Epithelial cell of prostate (primary cell): ENCODE measurements at regions not wholly inside any gene's neighbourhood (a gene's known extent, or its start where the extent isn't known, plus 50 kb on each side); places are given as distances from the start of the nearest gene placed in this dataset.
"Not testable (repeated sequence)": the region's sequence is repeated elsewhere in the genome, so short reads cannot be mapped to it uniquely, and the experiment has no call there.

ENCODE experiments used
- DNase-seq: peaks from one replicate; pipeline ENCODE4 v3.0.0-alpha.2; 2011; ENCODE audit warnings: low read depth, low spot score
- H3K27ac ChIP-seq: fragments of 450-650 bp; 2 replicates; pipeline ENCODE4 v1.5.1; 2017; ENCODE audit warnings: mild to moderate bottlenecking

DNA sequence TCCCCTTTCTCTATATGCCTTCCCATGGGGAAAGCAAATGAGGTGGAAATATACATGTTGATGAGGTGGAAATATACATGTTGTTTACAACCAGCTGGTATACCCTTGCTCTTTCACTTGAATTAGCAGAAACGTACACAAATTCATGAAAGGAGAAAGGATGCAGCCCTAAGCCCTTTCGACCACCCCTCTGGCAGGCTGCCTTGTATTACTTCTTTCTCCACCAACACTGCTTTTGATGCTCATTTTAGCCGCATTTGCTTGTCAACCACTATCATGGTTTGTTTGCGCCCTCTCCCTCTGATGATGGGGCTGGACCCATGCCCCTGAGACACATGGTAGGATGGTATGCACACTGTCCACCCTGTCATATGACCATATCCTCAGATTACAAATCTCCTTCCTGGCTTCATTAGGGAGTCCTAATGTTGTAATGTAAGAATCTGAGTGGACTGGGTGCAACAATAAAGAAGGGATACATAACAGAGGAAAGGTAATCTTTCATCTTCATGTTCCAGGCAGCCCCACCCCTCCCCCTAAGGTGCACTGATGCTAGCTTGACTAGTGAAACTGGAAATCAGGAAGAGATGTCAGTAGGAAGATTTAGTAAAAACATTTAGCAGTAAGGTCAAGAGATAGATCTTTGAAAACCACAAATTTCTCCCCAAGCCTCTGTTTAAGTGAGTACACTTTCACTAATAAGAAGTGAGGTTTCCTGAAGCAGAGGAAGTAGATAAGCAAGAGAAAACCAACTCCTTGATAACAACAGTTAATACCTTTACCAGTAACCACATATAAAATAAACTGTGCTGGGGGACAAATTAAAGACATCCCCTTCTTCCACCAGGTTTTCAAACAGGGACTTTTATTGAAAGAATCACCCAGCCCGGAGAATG lies 536.8 kb upstream of the NRP1 start:
- DNase-seq = no peak
- no peak overlapping the region for H3K27ac ChIP-seq

DNA sequence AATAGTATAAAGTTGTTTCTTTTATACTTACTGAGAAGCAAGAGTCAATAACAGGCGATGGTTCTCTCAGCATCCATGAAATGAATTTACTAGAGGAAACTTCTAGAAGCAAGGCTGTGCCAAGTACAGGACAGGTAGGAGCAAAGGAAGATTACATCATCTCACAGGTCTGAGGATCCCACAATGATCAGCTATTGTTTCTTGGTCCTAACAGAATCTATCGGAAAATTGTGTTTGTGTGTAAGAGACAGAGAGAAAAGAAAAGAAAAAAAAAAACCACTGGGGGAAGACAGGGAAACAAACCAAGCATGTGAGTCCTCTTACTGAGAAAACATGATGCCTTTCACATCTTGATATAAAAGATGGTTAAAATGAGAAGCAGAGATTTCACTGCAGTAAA lies 535.0 kb upstream of the NRP1 start:
- no peak for DNase-seq
- no peak overlapping the region for H3K27ac ChIP-seq

- no peak for DNase-seq
- H3K27ac ChIP-seq = no peak overlapping the region
Measured at GRCh38 chr10:33869028-33869427, 534.6 kb upstream of the NRP1 start.

- not testable (repeated sequence) for DNase-seq, H3K27ac ChIP-seq
Measured at GRCh38 chr10:33867199-33867789, 532.8 kb upstream of the NRP1 start.

DNA sequence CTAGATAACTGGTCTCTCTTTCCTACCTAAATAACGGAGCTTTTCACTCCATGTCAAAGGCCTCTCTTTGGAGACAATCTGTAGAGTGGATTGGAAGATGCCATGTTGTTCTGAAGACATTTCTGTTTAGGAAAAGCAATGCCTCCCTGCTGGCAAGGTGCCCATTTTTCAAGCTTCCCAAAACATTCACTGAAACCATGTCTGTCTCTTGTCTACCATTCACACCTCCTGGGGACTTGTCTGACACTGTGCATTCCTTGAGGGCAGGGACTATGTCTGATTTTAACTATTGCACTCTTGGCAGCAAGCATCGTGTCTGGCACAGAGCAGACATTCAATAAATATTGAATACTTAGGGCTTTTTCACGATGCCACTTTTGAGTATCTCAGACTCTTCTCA lies 528.9 kb upstream of the NRP1 start:
- no peak overlapping the region for H3K27ac ChIP-seq
- DNase-seq = no peak

- no peak overlapping the region for H3K27ac ChIP-seq
- DNase-seq = no peak
Measured at GRCh38 chr10:33862536-33863105, 528.2 kb upstream of the NRP1 start.

DNA sequence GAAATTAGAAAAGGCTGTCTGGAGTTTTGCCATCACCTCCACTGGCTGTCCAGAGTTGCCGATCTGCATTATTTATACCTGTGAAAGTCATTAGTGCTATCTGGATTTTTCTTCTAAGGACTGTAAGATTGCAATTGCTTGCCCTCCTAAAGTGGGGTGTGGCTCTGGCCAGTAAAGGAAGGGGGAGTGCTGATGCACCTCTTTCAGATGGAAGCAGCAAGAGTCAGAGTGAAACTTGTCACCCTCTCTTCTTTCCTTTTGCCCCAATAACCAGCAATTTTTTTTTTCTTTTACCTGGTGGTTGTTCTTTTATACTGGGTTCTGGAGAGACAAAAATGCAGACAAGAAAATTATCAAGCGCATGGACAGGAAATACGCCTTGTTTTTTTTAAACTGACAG lies 527.4 kb upstream of the NRP1 start:
- H3K27ac ChIP-seq = no peak overlapping the region
- DNase-seq = no peak

GRCh38 chr10:33861016-33861704 lies 526.7 kb upstream of the NRP1 start:
- no peak for DNase-seq
- no peak overlapping the region for H3K27ac ChIP-seq

DNA sequence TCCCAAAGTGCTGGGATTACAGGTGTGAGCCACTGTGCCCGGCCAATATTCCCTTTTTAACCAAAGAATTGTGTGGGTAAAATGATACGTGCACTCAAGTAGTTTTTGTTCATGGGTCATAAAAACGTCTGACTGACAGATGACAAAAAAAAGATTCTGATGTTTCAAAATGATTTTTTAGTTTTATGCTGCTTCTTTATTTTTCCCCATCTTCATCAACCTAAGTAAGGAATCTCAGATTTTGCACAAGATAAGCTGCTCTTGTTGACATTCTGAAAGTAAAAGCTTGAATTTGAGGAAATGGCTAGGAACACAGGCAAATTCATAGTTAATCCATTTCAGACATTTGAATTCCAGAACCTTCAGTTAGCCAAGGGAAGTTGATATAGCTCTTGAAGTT lies 526.1 kb upstream of the NRP1 start:
- no peak for DNase-seq
- H3K27ac ChIP-seq = no peak overlapping the region

- H3K27ac ChIP-seq = no peak overlapping the region
- DNase-seq = no peak
Measured at GRCh38 chr10:33859319-33860022, 525.0 kb upstream of the NRP1 start.

GRCh38 chr10:33858326-33858725 lies 523.9 kb upstream of the NRP1 start:
- no peak for DNase-seq
- no peak overlapping the region for H3K27ac ChIP-seq

GRCh38 chr10:33853221-33853620 lies 518.8 kb upstream of the NRP1 start:
- not testable (repeated sequence) for H3K27ac ChIP-seq, DNase-seq

DNA sequence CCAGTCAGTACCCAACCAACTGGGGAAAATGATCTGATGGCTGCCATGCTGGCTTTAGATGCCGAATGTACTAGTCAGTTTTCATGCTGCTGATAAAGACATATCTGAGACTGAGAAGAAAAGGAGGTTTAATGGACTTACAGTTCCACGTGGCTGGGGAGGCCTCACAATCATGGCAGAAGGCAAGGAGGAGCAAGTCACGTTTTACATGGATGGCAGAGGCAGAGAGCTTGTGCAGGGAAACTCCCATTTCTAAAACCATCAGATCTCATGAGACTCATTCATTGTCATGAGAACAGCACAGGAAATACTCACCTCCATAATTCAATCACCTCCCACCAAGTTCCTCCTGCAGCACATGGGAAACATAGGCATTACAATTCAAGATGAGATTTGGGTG lies 508.9 kb upstream of the NRP1 start:
- H3K27ac ChIP-seq = no peak overlapping the region
- no peak for DNase-seq

GRCh38 chr10:33841678-33842077 lies 507.2 kb upstream of the NRP1 start:
- DNase-seq = no peak

DNA sequence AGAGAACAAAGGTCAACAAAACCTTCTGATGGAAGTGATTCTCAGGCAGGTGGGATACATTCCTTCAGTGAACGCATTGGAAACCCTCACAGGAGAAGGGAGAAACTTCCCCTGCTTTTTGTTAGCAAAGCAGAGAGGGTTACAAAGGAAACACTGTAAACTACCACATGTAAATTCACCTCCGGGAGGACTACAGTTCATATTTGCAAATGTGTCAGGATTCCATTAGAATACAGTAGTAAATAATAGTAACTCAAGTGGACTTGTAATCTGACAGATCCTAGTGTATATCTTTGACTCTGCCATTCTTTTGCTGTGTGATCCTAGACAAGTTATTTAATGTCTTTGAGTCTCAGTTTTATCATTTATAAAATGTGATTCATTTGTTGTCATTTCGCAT lies 504.3 kb upstream of the NRP1 start:
- H3K27ac ChIP-seq = no peak overlapping the region
- DNase-seq = no peak

More at GRCh38 chr10:33841678-33842077, 507.2 kb upstream of the NRP1 start:
- H3K27ac ChIP-seq = no peak overlapping the region

- DNase-seq = no peak
Measured at GRCh38 chr10:33837736-33838135, 503.3 kb upstream of the NRP1 start.

DNA sequence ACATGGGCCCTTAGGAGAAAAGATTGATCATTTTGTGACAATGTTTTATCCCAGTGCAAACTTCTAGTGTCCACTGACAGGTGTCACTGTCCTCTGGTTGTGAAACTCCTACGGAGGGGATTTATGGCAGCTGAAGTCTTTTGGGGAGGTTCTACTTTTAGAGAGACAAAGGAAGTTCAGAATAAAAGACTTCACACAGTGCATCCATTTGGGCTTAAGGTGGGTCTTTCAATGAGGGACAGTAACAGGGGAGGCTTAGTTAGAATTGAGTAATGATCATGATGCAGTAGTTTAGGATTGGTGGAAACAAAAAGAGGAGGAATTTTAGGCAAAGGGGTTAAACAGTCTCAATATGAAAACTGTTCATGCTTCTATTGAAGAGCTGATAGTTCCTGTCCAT lies 501.1 kb upstream of the NRP1 start:
- no peak for DNase-seq
- no peak overlapping the region for H3K27ac ChIP-seq

More at GRCh38 chr10:33837736-33838135, 503.3 kb upstream of the NRP1 start:
- no peak overlapping the region for H3K27ac ChIP-seq

DNA sequence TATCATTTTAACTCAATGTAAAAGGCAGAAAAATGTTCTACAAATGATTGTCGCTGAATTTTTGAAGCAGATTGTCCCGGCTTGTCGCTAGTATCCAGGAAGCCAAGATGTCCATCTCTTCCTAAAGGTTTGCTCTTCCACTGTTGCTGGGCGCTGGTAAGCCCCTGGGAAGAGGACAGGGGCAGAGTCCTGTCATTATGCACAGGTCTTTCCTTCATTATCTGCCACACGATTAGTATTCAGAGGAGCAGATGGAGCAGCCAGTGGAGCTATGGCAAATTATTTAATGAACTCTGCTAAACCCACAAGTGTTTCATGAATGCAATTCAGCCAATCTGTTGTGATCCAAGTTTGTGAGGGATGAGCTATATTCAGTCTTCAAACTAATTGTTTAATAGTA lies 499.1 kb upstream of the NRP1 start:
- no peak for DNase-seq
- no peak overlapping the region for H3K27ac ChIP-seq

GRCh38 chr10:33832124-33832787 lies 497.8 kb upstream of the NRP1 start:
- no peak overlapping the region for H3K27ac ChIP-seq
- no peak for DNase-seq

- DNase-seq = no peak
- H3K27ac ChIP-seq = no peak overlapping the region
Measured at GRCh38 chr10:33831591-33831990, 497.1 kb upstream of the NRP1 start.
